Daoy (cell line): ENCODE measurements at regions not wholly inside any gene's neighbourhood (a gene's known extent, or its start where the extent isn't known, plus 50 kb on each side); places are given as distances from the start of the nearest gene placed in this dataset.
A peak's percentile ranks its signal among the peaks of the same experiment; 100 is the strongest.

Source experiments
- DNase-seq: peaks from one replicate; pipeline ENCODE4 v3.0.0-alpha.2; 2015; ENCODE audit warnings: low read depth

GRCh38 chr2:18503376-18504228 lies 56.9 kb downstream of the RDH14 start:
- no peak for DNase-seq

- no peak for DNase-seq
Observed at GRCh38 chr2:18502142-18502541, 58.3 kb downstream of the RDH14 start.

- DNase-seq: no peak
Observed at GRCh38 chr2:18501729-18502128, 58.7 kb downstream of the RDH14 start.

GRCh38 chr2:18501156-18501555 lies 59.3 kb downstream of the RDH14 start:
- DNase-seq: no peak

- DNase-seq: peak; percentile 13
Observed at GRCh38 chr2:18500333-18500732, 60.1 kb downstream of the RDH14 start.

- no peak for DNase-seq
Observed at GRCh38 chr2:18498531-18498930, 61.9 kb downstream of the RDH14 start.

- no peak for DNase-seq
Observed at GRCh38 chr2:18496516-18496915, 63.9 kb downstream of the RDH14 start.

- DNase-seq: no peak
Observed at GRCh38 chr2:18495058-18495457, 65.4 kb downstream of the RDH14 start.

GRCh38 chr2:18492721-18493120 lies 67.7 kb downstream of the RDH14 start:
- no peak for DNase-seq

- no peak for DNase-seq
Observed at GRCh38 chr2:18491577-18491976, 68.9 kb downstream of the RDH14 start.

GRCh38 chr2:18490901-18491300 lies 69.6 kb downstream of the RDH14 start:
- no peak for DNase-seq

- no peak for DNase-seq
Observed at GRCh38 chr2:18487106-18487913, 73.1 kb downstream of the RDH14 start.

- no peak for DNase-seq
Observed at GRCh38 chr2:18484625-18485024, 75.8 kb downstream of the RDH14 start.

GRCh38 chr2:18483896-18484295 lies 76.6 kb downstream of the RDH14 start:
- no peak for DNase-seq

- DNase-seq: no peak
Observed at GRCh38 chr2:18482666-18483065, 77.8 kb downstream of the RDH14 start.

GRCh38 chr2:18479947-18480369 lies 80.5 kb downstream of the RDH14 start:
- DNase-seq: no peak

GRCh38 chr2:18477293-18477692 lies 83.2 kb downstream of the RDH14 start:
- DNase-seq: no peak

GRCh38 chr2:18476484-18476883 lies 84.0 kb downstream of the RDH14 start:
- DNase-seq: no peak

GRCh38 chr2:18475884-18476283 lies 84.6 kb downstream of the RDH14 start:
- DNase-seq: no peak

- DNase-seq: no peak
Observed at GRCh38 chr2:18474700-18475099, 85.8 kb downstream of the RDH14 start.

GRCh38 chr2:18473241-18474181 lies 86.9 kb downstream of the RDH14 start:
- peak; percentile 73 for DNase-seq
